Left lung (tissue), 4 donors: ENCODE measurements at regions not wholly inside any gene's neighbourhood (a gene's known extent, or its start where the extent isn't known, plus 50 kb on each side); places are given as distances from the start of the nearest gene placed in this dataset.

ENCODE experiments used
- ATAC-seq: fragments of 200-7000 bp; cut with Tn5 transposase; one replicate; pipeline ENCODE4 v1.9.1; 2020; ENCODE audit warnings: moderate library complexity
- DNase-seq, 4 donors: peaks; one replicate each; pipeline ENCODE4 v3.0.0-alpha.2; 2013 to 2020
- H3K27ac ChIP-seq, 2 donors: fragments of 200-600 bp; sonication (generic) in 1 of 2; one replicate each; pipeline versions ENCODE4 v1.5.0 to v1.8.0; 2020 to 2021
- H3K27me3 ChIP-seq, 2 donors: fragments of 200-600 bp; sonication (generic) in 1 of 2; one replicate each; pipeline versions ENCODE4 v1.5.0 to v1.8.0; 2020 to 2021
- H3K36me3 ChIP-seq, 2 donors: fragments of 200-600 bp; sonication (generic) in 1 of 2; one replicate each; pipeline versions ENCODE4 v1.5.0 to v1.8.0; 2020 to 2021
- H3K4me1 ChIP-seq, 2 donors: fragments of 200-600 bp; one replicate each; pipeline ENCODE4 v1.8.0; 2021
- H3K4me3 ChIP-seq, 2 donors: fragments of 200-600 bp; sonication (generic) in 1 of 2; one replicate each; pipeline versions ENCODE4 v1.5.0 to v1.8.0; 2020 to 2021; ENCODE audit warnings: mild to moderate bottlenecking in 1 of 2
- H3K9me3 ChIP-seq, 2 donors: fragments of 200-600 bp; sonication (generic) in 1 of 2; one replicate each; pipeline versions ENCODE4 v1.5.0 to v1.8.0; 2020 to 2021
- intact Hi-C, 2 donors: fragments of 100-400 bp; cut with DNase I; formaldehyde crosslinking; loops; one replicate each; pipeline versions ENCODE4 v1.11.2 to v1.14.2; 2022
- TF ChIP-seq, protein P1 (sequence below), 2 donors: fragments of 200-600 bp; sonication (generic) in 1 of 2; IDR thresholded peaks; one replicate each; pipeline versions ENCODE4 v1.5.0 to v1.8.0; 2021; ENCODE audit warnings: antibody characterized with exemption in 2 of 2
- donor health status: DM: no; HTN: yes; CAD: no.
- donor health status: DM: no; HTN: no; CAD: no.

DNA sequence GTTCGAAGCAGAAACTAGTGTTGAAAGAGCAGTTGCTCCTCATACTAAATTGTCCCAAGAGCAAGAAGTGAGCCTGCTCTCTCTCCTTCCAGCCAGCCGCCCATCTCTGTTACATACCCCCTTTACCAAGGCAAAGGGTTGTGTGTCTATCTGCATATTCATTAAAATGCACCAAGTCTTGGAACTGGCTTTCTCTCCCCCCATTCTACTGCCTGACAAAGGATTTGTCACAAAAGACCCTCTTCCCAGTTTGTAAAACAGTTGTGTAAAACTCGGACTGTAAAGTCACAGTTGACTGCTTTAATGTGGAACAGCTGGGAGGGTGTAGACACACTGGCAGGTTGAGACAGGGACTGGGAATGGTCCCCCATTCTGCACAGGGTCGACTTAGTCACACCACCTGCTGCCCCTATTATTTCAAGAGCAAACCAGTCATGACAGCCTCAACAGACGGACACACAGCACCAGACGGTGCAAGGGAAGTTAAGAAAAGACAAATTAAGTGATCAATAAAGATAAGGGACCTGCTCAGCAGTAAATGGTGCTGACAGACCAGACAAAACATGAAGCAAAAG, 60.0 kb upstream of the HTATIP2 start:
- TF ChIP-seq, protein P1, sequence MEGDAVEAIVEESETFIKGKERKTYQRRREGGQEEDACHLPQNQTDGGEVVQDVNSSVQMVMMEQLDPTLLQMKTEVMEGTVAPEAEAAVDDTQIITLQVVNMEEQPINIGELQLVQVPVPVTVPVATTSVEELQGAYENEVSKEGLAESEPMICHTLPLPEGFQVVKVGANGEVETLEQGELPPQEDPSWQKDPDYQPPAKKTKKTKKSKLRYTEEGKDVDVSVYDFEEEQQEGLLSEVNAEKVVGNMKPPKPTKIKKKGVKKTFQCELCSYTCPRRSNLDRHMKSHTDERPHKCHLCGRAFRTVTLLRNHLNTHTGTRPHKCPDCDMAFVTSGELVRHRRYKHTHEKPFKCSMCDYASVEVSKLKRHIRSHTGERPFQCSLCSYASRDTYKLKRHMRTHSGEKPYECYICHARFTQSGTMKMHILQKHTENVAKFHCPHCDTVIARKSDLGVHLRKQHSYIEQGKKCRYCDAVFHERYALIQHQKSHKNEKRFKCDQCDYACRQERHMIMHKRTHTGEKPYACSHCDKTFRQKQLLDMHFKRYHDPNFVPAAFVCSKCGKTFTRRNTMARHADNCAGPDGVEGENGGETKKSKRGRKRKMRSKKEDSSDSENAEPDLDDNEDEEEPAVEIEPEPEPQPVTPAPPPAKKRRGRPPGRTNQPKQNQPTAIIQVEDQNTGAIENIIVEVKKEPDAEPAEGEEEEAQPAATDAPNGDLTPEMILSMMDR (IDR thresholded peaks at IDR 0.05) = no peak
- Histone ChIP-seq H3K27me3 (peaks cover 0 to 8% of the 10 kb centered on the region in 2 donors), H3K4me3 (no peak overlapping the region), H3K27ac (no peak overlapping the region), H3K4me1 (no peaks in the 10 kb centered on the region), H3K9me3 (no peaks in the 10 kb centered on the region), H3K36me3 (no peaks in the 10 kb centered on the region)
- no peak for DNase-seq
- no peak for ATAC-seq
- intact Hi-C loops = no loop called here

DNA sequence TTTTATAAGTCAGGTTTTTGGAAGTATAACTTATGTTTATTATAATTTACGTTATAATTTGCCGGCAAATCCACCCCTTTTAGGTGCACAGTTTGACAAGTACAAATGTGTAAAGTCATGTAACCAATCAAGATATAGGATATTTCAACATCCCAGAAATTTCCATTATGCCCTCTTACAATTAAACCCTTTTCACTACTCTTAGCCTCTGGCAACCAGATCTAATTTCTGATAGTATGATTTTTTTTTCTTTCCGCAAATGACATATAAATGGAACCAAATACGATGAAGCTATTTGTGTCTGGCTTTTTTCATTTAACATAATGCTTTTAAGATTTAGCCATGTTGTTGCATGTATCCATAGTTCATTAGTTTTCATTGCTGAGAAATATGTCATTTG, 69.5 kb upstream of the HTATIP2 start:
- Histone ChIP-seq H3K4me1 (no peaks in the 10 kb centered on the region), H3K27me3 (no peaks in the 10 kb centered on the region), H3K4me3 (no peak overlapping the region), H3K9me3 (no peaks in the 10 kb centered on the region), H3K36me3 (no peaks in the 10 kb centered on the region), H3K27ac (no peak overlapping the region)
- TF ChIP-seq, protein P1 (IDR thresholded peaks at IDR 0.05) = no peak
- intact Hi-C loops = no loop called here
- ATAC-seq = no peak
- DNase-seq = no peak

DNA sequence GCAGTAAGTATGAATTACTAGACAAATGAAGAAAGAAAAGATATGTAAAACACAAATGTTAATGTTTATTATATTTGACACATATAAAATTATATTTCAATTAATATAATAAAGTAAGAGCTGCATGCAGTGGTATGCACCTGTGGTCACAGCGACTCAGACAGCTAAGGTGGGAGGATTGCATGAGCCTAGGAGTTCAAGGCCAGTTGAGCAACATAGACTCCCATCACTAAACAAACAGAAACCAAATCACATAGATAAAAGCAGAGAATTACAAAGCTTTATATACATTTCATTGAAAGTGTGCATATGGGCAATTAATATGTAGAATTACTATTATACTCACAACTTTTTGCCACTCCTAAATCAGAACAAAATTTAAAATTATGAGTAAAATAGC, 70.0 kb upstream of the HTATIP2 start:
- DNase-seq (no peak), ATAC-seq (no peak)
- H3K27ac ChIP-seq = no peak overlapping the region
- no peak overlapping the region for H3K4me3 ChIP-seq
- H3K36me3 ChIP-seq = no peaks in the 10 kb centered on the region
- no peaks in the 10 kb centered on the region for H3K9me3 ChIP-seq
- H3K27me3 ChIP-seq = no peaks in the 10 kb centered on the region
- no peaks in the 10 kb centered on the region for H3K4me1 ChIP-seq
- TF ChIP-seq, protein P1 (IDR thresholded peaks at IDR 0.05) = no peak
- intact Hi-C loops = no loop called here

DNA sequence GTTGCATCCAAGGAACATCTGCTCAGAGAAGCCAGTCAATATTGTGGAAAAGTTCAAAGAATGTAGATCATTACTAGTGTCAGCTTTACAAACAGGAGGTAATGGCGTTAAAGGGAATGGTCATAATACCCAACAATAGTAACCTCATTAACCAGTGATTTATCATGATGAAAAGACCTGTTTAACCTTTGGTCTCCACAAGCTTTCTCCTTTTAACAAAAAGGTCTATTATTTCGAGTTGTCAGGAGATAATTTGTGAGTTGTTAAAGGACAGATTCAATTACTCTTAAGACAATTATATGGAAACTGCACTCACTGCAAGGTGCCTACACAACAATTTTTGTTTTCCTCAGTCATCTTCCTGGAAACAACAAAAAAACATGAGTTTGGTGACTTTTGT, 73.8 kb upstream of the HTATIP2 start:
- Histone ChIP-seq H3K27ac (no peak overlapping the region), H3K9me3 (no peaks in the 10 kb centered on the region), H3K4me3 (no peak overlapping the region), H3K36me3 (no peaks in the 10 kb centered on the region), H3K27me3 (no peaks in the 10 kb centered on the region), H3K4me1 (no peaks in the 10 kb centered on the region)
- ATAC-seq (no peak), DNase-seq (no peak)
- intact Hi-C loops = no loop called here
- TF ChIP-seq, protein P1 (IDR thresholded peaks at IDR 0.05) = no peak

DNA sequence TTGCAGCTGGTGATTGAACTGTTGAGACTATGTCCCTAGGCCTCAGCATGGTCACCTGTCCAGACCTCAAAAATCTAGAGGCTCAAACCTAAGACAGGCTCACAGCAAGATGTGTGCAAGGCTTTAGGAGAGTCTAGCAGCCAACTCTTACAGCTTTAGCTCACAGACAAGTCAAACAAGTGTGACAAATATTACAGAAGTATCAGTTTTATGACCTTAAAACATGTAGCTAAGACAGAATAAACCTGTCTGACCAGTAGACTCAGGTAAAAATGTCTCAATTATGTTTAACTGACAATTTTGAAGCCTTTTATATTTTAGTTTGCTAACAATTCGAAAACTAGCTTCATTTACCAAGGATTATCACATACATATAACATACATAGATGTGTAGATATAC, 80.0 kb upstream of the HTATIP2 start:
- no peak for DNase-seq
- no peak overlapping the region for H3K4me3 ChIP-seq
- H3K4me1 ChIP-seq = no peaks in the 10 kb centered on the region
- intact Hi-C loops = no loop called here
- peaks cover 0 to 7% of the 10 kb centered on the region in 2 donors for H3K9me3 ChIP-seq
- H3K27me3 ChIP-seq = no peaks in the 10 kb centered on the region
- no peaks in the 10 kb centered on the region for H3K36me3 ChIP-seq
- TF ChIP-seq, protein P1 (IDR thresholded peaks at IDR 0.05) = no peak
- no peak for ATAC-seq
- no peak overlapping the region for H3K27ac ChIP-seq
